ENCODE measurements at regions not wholly inside any gene's neighbourhood (a gene's known extent, or its start where the extent isn't known, plus 50 kb on each side); places are given as distances from the start of the nearest gene placed in this dataset.

- TF ChIP-seq, protein P1, sequence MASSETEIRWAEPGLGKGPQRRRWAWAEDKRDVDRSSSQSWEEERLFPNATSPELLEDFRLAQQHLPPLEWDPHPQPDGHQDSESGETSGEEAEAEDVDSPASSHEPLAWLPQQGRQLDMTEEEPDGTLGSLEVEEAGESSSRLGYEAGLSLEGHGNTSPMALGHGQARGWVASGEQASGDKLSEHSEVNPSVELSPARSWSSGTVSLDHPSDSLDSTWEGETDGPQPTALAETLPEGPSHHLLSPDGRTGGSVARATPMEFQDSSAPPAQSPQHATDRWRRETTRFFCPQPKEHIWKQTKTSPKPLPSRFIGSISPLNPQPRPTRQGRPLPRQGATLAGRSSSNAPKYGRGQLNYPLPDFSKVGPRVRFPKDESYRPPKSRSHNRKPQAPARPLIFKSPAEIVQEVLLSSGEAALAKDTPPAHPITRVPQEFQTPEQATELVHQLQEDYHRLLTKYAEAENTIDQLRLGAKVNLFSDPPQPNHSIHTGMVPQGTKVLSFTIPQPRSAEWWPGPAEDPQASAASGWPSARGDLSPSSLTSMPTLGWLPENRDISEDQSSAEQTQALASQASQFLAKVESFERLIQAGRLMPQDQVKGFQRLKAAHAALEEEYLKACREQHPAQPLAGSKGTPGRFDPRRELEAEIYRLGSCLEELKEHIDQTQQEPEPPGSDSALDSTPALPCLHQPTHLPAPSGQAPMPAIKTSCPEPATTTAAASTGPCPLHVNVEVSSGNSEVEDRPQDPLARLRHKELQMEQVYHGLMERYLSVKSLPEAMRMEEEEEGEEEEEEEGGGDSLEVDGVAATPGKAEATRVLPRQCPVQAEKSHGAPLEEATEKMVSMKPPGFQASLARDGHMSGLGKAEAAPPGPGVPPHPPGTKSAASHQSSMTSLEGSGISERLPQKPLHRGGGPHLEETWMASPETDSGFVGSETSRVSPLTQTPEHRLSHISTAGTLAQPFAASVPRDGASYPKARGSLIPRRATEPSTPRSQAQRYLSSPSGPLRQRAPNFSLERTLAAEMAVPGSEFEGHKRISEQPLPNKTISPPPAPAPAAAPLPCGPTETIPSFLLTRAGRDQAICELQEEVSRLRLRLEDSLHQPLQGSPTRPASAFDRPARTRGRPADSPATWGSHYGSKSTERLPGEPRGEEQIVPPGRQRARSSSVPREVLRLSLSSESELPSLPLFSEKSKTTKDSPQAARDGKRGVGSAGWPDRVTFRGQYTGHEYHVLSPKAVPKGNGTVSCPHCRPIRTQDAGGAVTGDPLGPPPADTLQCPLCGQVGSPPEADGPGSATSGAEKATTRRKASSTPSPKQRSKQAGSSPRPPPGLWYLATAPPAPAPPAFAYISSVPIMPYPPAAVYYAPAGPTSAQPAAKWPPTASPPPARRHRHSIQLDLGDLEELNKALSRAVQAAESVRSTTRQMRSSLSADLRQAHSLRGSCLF (CRISPR knock-in tag; IDR thresholded peaks at IDR 0.05; ENCODE audit: borderline replicate concordance), result no peak
- TF ChIP-seq MZF1 (CRISPR knock-in tag; IDR thresholded peaks at IDR 0.05; ENCODE audit: borderline replicate concordance) (no peak), ZNF281 (CRISPR knock-in tag; IDR thresholded peaks at IDR 0.05; ENCODE audit: borderline replicate concordance) (no peak), MIER2 (CRISPR knock-in tag; IDR thresholded peaks at IDR 0.05) (no peak), ZNF652 (CRISPR knock-in tag; IDR thresholded peaks at IDR 0.05; ENCODE audit: borderline replicate concordance, low read depth) (no peak), ZMYM3 (CRISPR knock-in tag; IDR thresholded peaks at IDR 0.05) (no peak), ZNF136 (CRISPR knock-in tag; IDR thresholded peaks at IDR 0.05; ENCODE audit: low read depth) (no peak), GABPA (IDR thresholded peaks at IDR 0.05; ENCODE audit: low read depth, low read length) (no peak), GABPA (CRISPR knock-in tag; IDR thresholded peaks at IDR 0.05; ENCODE audit: low read depth) (no peak)
- TF ChIP-seq, protein P2, sequence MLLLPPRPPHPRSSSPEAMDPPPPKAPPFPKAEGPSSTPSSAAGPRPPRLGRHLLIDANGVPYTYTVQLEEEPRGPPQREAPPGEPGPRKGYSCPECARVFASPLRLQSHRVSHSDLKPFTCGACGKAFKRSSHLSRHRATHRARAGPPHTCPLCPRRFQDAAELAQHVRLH (CRISPR knock-in tag; IDR thresholded peaks at IDR 0.05; ENCODE audit: borderline replicate concordance, low read depth), result no peak
- TF ChIP-seq, protein P3, sequence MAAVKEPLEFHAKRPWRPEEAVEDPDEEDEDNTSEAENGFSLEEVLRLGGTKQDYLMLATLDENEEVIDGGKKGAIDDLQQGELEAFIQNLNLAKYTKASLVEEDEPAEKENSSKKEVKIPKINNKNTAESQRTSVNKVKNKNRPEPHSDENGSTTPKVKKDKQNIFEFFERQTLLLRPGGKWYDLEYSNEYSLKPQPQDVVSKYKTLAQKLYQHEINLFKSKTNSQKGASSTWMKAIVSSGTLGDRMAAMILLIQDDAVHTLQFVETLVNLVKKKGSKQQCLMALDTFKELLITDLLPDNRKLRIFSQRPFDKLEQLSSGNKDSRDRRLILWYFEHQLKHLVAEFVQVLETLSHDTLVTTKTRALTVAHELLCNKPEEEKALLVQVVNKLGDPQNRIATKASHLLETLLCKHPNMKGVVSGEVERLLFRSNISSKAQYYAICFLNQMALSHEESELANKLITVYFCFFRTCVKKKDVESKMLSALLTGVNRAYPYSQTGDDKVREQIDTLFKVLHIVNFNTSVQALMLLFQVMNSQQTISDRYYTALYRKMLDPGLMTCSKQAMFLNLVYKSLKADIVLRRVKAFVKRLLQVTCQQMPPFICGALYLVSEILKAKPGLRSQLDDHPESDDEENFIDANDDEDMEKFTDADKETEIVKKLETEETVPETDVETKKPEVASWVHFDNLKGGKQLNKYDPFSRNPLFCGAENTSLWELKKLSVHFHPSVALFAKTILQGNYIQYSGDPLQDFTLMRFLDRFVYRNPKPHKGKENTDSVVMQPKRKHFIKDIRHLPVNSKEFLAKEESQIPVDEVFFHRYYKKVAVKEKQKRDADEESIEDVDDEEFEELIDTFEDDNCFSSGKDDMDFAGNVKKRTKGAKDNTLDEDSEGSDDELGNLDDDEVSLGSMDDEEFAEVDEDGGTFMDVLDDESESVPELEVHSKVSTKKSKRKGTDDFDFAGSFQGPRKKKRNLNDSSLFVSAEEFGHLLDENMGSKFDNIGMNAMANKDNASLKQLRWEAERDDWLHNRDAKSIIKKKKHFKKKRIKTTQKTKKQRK (IDR thresholded peaks at IDR 0.05; ENCODE audit: low read length), result no peak
- TF ChIP-seq, protein P4, sequence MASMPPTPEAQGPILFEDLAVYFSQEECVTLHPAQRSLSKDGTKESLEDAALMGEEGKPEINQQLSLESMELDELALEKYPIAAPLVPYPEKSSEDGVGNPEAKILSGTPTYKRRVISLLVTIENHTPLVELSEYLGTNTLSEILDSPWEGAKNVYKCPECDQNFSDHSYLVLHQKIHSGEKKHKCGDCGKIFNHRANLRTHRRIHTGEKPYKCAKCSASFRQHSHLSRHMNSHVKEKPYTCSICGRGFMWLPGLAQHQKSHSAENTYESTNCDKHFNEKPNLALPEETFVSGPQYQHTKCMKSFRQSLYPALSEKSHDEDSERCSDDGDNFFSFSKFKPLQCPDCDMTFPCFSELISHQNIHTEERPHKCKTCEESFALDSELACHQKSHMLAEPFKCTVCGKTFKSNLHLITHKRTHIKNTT (CRISPR knock-in tag; IDR thresholded peaks at IDR 0.05), result no peak
Observed at GRCh38 chr4:184889666-184890335, 64.0 kb upstream of the ACSL1 start (continued).

All from HepG2 (cell line).